HG03045 (cell line): ENCODE measurements at regions not wholly inside any gene's neighbourhood (a gene's known extent, or its start where the extent isn't known, plus 50 kb on each side); places are given as distances from the start of the nearest gene placed in this dataset.

ENCODE experiments used
- ATAC-seq: cut with Tn5 transposase; IDR thresholded peaks from one replicate; pipeline ENCODE4 v1.9.1; 2021; ENCODE audit warnings: mild to moderate bottlenecking, moderate library complexity; ENCODE audit not compliant: unreplicated experiment

DNA sequence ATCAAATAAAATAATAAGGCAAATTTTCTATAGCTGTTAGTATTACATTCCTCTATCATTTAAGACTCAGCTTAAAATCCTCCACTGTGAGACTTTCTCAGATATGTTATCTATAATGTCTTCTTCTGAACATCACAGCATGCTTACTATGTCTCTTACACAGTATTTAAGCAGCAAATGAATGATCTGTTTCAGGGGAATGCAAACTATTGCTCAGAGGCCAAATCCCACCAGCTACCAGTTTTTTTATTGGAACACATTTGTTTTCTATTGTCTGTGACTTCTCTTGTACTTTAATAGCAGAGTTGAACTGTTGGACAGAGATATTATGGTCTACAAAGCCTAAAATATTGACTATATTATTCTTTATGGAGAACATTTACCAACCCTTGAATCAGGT lies 59.6 kb downstream of the C3orf38 start:
- no peak for ATAC-seq

DNA sequence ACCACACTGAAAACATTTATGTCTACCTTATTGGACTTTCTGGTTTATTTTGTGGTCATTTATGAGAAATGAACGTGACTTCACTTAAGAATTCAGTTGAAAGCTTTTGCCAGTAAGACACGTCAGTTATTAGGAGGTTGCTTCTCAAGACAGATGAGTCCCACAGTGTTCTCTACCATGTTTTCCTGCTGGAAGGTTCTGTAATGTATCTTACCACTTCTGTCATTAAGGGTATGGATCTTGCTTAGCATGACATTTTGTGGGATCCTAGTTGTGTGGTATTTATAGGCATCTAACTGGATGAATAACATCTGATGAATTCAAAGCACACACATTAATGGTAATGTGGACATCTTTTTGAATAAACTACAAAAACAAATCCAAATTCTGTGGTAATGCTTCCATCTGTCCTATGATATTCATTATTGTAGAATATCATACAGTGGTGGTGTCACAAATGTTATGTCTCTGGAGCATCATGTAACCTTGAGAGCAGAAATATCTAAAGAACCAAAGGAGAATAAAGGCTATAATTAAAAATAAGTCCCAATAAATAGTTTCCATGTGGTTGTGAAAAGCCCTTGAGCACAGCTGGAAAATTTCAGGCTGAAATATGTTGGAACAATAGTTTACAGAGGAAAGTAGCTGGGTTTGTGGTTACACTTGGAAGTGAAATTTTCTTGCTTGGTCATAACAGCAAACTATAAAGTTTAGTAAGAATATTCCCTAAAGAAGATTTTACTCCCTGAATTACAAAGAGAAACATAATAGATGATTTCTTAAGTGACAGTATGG lies 61.5 kb downstream of the C3orf38 start:
- ATAC-seq = no peak

DNA sequence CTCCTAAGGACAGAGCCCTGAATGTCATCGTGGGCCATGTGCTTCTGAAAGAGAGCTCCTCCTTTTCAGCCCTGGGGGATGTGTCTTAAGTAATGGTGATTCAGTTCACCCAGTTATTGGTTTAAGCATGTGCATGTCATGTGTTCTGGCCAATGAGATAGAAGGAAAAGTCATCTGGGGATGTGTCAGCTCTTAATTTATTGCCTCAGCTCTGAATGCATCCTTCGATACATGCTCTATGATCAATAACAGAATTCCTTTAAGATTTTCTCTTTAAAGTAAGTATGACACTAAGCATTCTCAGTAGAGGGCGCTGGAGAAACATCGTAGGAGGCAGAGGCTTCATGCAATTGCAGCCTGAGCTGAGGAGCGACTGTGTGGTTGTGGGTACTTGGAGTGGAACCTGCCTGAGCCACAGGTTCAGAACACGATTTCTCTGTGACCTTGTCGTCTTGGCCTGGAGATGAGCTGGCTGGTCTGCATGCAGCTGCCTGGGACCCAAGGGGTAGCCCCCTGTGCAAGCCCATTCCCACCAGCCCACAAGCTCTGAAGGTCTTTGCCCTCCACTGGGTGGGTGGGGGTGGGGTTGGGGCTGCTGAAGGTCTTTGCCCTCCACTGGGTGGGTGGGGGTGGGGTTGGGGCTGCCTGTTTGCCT lies 69.5 kb downstream of the C3orf38 start:
- no peak for ATAC-seq

DNA sequence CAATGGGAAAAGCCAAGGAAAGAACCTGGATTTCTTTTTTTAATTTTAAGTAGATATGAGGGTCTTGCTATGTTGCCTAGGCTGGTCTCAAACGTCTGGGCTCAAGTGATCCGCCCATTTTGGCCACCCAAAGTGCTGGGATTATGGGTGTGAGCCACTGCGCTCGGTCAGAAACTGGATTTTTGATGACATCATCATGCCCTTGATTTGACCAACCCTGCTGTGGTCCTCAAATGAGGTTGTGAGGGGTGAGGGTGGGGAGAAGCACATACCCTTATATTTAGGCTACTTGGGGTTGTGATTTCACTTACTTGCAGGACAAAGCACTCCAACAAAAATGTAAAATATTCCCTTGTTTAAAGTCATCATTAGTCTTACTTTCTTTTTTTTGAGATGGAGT lies 70.4 kb downstream of the C3orf38 start:
- ATAC-seq = no peak

DNA sequence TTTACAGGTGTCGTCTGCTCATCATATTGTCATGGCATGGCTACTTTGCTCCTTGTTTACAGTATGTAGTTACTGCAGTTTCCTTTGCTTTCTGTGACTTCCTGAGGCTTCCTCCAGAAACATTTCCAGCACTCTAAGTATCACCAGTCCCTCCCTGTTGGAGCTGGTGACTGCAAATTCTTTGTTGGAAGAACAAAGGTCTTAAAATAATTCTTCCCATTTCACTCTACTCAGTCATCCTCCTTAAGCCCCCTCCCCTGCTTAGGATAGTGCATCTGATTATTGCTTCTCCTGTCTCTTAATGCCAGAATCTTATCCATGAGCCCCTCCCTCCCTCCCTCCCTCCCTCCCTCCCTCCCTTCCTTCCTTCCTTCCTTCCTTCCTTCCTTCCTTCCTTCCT lies 72.0 kb downstream of the C3orf38 start:
- no peak for ATAC-seq

DNA sequence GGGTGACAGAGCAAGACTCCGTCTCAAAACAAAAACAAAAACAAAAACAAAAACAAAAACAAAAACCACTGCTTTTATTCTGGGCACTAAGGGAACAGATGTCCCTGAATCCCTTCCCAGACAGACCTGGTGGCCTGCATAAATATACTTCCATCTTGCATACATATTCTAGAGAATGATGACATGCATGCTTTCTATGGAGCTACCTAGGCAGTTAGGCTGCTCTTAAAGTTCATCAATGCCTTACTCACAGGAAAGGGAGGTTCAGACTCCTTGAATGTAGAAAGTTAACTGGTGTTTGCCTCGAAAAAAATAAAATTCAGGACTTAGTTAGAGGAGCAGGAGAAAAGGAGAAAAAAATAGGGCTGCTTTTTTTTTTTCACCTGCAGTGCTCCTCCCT lies 72.6 kb downstream of the C3orf38 start:
- ATAC-seq = no peak

DNA sequence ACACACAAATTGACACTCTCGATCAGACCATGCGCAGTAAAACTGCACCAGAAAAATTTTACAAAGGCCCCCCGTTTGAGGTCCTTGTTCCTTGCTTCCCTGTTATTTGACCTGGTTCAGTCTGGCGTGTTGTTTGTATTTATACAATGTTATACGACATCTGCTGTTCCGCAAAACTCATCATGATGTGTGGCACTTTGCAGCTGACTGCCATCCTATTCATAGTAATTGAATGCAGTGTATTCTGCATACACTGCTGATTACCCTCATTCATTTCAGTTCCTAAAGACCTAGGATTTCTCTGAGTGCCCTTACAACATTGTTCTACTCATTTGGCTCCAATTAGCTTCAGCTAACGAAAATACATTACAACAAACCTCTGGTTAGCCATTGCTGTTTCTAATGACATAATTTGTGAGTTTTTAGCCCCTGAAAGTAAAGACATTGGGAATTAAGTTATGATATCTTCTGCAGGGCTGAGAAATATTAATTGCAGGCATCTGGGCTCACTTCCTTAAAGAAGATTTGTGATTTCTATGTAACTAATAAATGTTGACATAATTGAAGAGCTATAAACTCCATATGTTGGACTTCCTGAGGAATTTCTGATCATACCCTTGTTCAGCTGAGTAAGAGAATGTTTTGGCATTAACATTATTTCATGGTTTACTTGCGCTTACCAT lies 75.7 kb downstream of the C3orf38 start:
- no peak for ATAC-seq

DNA sequence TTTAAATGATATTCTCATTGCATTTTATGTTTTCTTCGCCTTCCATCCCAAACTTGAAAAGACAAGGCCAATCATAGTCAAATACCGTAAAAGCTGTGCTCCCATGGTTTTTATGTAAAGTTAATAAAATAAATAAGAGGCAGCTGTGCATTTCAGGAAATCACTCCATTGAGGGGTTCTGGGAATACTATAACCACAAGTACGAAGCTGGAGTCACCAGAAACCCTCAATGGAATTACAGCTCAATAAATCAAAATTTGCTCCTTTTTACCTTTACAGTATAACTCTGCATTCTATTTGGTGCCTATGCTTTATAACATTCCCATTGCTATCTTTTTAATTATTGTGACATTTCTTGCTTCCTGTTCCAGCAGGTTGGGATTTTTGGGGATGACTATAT lies 77.2 kb downstream of the C3orf38 start:
- ATAC-seq = no peak

DNA sequence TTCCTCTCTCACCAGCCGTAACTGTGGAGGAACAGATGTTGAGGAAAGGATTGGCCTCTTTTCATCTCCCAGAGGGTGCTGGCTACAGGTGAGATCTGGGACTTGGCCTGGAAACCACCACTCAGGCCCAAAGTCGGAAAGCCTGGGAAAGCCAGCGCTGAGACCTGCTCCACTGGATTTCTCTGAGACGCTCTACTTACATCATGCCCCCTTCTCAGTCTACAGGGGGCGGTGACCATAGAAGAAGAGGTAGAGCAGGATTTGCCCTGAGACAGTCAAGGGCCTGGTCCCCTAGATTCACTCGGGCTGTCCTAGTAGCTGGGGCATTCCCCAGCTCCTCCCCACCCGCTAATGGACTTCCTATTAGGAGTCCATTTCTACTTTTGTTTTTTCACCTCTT lies 80.9 kb downstream of the C3orf38 start:
- no peak for ATAC-seq

DNA sequence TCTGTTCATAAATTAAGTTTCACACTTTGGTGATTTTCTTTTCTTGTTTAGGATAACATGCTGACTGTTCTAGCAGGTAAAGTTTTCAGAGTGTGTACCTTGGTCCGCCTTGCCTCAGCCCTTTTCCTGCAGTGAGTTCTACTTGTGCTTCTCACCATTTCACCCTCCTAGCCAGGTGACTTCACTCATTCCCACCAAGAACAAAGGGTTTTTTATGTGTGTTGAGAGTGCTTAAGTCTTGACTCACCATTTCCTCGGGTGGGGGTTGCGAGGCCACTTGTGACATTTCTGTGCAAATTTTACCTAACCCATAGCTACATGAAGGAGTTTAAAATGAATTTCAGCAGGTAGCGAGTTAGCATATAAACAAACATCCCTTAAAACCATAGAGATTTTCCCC lies 81.4 kb downstream of the C3orf38 start:
- ATAC-seq = no peak

DNA sequence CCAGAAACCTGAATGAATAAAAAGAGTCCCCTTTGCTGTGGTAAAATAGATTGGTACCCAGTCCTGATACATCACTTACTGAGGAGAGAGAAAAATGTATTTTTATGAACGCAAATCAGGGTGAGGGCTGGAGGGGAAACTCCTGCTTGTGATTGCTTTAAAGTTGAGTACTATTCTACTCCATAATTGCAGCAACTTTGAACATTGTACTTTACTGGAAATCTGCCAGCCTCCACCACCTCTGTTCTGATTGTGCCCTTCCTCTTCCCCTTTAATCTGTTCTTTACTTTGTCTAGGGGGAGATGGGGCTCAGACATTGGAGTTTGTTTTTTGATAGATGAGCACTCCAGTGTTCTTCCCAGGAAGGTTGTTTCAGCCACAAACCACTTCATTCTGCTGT lies 81.9 kb downstream of the C3orf38 start:
- no peak for ATAC-seq

DNA sequence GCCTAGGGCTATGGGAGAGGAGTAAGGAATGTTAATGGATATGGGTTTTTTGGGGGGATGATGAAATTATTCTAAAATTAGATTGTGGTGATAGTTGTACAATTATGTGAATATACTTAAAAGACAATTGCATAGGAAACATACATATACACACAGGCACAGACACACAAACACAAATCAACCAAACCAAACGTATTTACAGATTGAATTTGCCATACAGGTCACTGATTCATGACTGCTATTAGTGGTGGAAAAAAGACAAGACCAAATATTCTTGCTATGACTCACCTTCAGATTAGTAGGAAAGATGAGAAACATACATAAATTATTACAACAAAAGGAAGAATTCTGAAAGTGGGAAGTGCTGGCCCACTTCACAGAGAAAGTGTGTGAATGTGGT lies 85.3 kb downstream of the C3orf38 start:
- no peak for ATAC-seq

DNA sequence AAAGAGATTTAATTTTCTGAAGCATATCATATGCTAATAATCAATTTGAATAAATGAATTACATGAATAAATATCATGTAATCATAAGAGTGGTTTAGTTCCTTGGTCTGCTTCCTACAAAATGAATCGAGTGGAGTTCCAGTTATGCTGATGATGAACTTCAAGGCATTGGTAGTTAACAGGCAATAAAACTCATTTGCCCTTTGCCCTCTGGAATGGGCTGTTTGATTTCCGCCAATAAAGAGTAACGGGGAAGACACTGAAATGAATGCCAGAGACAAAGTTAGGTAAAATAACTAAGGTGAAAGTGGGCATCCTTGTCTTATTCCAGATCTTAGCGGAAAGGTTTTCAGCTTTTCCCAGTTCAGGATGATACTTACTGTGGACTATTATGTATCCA lies 90.1 kb downstream of the C3orf38 start:
- ATAC-seq = no peak

DNA sequence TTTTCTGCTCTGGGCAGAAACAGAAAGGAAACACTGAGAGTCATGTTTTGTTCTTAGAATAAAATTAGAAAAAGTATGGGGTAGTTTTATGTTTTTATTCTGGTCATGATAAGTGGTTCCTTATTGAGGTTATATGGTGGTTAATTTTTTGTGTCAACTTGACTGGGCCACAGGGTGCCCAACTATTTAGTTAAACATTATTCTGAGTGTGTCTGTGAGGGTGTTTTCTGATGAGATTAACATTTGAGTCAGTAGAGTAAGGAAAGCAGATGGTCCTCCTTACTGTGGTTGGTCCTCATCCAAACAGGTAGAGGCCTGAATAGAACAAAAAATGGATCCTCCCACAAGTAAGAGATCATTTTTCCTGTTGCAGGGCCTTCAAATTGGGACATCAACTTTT lies 98.9 kb downstream of the C3orf38 start:
- no peak for ATAC-seq

DNA sequence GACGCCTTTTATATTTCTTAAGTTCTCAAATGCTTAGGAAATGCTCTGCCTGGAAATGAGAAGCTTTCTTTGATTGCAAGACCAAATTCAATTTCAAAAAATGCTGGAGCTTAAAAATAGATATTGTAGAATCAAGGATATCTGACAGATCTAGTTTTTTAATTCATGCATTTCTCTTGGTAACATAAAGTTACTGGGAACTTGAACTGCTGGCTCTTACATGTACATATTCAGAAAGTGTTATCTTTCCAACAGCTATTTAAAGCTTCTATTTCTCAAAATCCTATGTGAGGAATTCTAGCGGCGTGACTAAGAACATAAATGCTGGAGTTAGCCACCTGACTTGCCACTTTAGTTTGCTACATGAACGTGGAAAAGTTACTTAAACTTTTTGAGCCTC lies 109.3 kb downstream of the C3orf38 start:
- no peak for ATAC-seq

DNA sequence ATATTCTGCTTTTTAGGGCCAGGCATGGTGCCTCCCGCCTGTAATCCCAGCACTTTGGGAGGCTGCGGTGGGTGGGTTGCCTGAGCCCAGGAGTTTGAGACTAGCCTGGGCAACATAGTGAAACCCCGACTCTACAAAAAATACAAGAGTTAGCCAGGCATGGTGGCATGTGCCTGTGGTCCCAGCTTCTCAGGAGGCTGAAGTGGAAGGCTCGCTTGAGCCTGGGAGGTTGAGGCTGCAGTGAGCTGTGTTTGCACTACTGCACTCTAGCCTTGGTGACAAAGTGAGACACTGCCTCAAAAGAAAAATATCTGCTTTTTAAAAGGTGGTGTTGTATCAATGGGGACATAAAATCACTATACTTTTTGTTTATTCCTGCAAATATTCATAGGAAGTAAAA lies 112.8 kb downstream of the C3orf38 start:
- ATAC-seq = no peak

DNA sequence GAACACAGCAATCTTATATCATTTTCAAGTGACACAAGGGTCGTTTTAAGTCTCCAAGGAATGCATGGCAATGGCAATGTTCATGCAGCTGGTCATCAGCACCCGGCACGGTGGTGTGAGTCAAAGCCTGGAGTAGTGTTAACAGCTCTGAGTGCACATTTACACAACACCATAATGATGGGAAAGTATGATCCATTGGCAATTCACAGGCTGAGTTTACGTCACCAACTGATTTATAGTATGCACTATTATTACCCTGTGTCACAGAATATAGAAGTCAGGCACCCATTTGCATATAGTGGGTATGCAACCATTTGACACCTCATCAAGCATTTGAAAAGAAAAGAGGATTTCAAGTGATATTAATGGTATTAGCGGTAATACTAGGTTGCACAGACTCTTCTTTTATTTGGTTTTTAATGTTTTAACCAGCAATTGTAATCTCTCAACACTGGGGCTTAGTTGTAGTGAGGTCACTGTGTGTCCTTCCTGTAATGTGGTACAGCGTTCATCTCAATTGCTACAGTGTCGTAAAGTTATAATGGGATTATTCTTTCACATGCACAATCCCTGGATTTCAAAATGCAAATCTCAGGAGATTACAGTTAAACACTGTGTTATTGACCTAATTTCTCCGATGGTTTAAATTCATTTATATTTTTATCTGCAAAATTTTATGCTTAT lies 113.8 kb downstream of the C3orf38 start:
- ATAC-seq = no peak

DNA sequence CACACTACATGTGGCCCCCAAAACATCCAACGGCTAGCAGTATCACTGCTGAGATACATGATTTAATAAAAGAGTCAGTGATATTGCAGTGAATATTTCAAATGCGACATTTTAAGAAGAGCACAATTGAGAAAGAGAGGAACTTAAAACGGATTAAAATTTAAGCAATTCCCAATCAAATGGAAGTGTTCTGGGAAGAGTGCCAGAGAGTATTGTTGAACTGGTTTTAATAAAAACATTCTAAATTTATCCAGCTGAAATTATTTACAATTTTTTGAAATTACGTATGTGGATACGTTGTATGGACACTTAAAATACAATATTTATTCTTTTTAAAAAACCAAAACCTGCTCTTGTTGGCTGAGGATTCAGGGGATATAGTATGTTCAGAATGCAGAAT lies 117.7 kb downstream of the C3orf38 start:
- ATAC-seq = no peak

DNA sequence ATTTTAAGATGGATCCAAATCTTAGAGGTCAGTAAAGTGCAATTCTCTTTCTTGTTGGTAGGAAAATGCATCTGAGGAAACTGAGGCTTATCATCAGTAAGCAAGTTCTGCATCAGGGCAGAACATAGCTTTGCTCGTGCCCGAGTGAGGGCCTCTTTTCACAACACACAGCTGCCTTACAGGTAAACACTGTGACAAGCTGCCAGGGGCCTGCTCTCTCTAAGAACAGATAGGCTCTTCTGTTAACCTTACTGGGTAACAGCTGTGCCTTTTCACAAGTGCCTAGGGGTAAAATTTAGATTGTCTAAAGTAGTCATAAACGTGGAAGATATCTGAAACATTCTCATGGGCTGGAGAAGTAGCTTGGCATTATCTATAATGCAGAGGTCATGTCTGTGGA lies 118.1 kb downstream of the C3orf38 start:
- no peak for ATAC-seq

DNA sequence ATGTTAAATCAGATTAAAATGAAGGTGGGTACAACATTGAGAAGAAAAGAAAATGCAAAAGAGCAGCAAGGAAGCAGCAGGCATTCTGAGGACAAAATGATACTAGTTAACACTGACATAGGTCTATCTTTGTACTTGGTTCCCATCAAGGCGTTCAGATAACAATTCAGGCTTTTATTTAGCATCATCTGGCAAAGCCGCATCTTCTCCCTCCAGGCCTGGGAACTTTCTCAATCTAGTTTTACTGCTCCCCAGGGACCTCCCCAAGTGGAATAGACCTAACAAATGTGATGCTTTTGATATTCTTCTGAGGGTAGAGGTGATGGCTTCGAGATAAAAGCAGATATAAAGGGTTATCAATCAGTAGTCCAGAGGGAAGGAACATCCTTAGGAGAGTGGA lies 130.6 kb downstream of the C3orf38 start:
- ATAC-seq = no peak

DNA sequence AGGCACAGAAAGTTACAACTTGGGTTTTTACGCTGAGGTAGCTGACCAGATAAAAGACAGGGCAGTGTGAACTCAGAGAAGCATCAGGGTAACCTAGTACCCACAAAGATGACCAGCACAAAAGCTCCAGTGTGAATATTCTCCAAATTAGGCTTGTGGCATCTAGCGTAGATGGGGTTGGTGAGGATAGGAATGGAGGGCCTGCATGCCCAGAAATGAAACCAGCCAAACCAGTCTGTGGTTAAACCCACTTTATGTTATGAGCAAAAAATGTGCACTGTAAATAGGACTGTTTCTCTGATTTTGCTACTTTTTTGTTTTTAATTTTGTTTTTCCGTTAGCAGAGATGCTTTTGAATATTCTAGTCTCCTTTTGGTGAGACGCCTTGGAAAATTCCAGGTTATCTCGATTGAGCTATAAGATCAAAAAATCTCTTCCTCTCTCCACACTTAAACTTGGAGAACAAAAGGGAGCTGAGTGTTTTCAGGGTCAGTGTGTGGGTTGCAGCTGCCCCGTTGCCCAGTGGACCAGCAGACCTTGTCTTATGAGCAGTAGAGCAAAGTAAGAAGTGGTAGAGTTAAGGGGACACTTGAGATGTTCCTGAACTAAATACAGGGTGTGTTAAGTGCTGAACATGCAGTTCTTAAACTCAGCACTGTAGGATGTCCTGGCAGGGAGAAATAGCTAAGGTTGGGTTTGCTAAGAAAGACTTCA lies 132.9 kb downstream of the C3orf38 start:
- ATAC-seq = no peak
